Mucosa of descending colon (tissue), 3 donors: ENCODE measurements at regions not wholly inside any gene's neighbourhood (a gene's known extent, or its start where the extent isn't known, plus 50 kb on each side); places are given as distances from the start of the nearest gene placed in this dataset.

Experiments used
- ATAC-seq: fragments of 200-7000 bp; cut with Tn5 transposase; one replicate; pipeline ENCODE4 v1.9.1; 2020; ENCODE audit warnings: mild to moderate bottlenecking, moderate library complexity
- DNase-seq, 3 donors: peaks; one replicate each; pipeline ENCODE4 v3.0.0-alpha.2; 2020
- H3K36me3 ChIP-seq: fragments of 200-600 bp; one replicate; pipeline ENCODE4 v1.8.0; 2021; ENCODE audit warnings: low read depth, mild to moderate bottlenecking
- H3K4me1 ChIP-seq: fragments of 200-600 bp; one replicate; pipeline ENCODE4 v1.8.0; 2021; ENCODE audit warnings: low read depth, mild to moderate bottlenecking
- H3K4me3 ChIP-seq: fragments of 200-600 bp; one replicate; pipeline ENCODE4 v1.8.0; 2021; ENCODE audit warnings: mild to moderate bottlenecking
- H3K9me3 ChIP-seq: fragments of 200-600 bp; one replicate; pipeline ENCODE4 v1.8.0; 2021; ENCODE audit warnings: mild to moderate bottlenecking
- intact Hi-C, 2 donors: fragments of 100-400 bp; cut with DNase I in 1 of 2; cut with micrococcal nuclease in 1 of 2; formaldehyde crosslinking; loops; one replicate each; pipeline versions ENCODE4 v1.11.0 to v1.11.1; 2022; cut with DNase I, micrococcal nuclease
- TF ChIP-seq, protein P1 (sequence below): fragments of 200-600 bp; IDR thresholded peaks from one replicate; pipeline ENCODE4 v1.8.0; 2022; ENCODE audit warnings: antibody characterized with exemption, mild to moderate bottlenecking
- donor health status: DM: no; HTN: no; CAD: no; lungs with moderate emphysema.
- donor health status: DM: no; HTN: no; CAD: no.
- donor health status: DM: no; HTN: yes; CAD: no.

DNA sequence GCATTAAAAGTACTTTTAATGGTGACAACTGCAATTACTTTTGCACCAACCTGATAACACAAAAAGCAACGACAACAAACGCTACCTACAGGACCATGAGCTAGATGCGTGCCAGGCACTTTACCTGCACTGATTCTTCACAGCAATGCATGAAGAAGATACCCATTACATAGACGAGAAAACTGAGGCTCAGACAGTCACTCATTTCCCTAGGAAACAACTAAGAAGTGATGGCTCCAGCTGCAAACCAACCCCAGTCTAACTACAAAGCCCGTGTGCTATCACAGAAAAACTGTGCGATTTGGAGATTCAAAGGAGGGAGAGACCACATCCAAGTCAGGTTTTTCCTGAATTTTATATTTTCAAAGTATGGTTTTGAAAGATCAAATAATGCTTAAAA lies 80.1 kb upstream of the TP53I11 start:
- TF ChIP-seq, protein P1, sequence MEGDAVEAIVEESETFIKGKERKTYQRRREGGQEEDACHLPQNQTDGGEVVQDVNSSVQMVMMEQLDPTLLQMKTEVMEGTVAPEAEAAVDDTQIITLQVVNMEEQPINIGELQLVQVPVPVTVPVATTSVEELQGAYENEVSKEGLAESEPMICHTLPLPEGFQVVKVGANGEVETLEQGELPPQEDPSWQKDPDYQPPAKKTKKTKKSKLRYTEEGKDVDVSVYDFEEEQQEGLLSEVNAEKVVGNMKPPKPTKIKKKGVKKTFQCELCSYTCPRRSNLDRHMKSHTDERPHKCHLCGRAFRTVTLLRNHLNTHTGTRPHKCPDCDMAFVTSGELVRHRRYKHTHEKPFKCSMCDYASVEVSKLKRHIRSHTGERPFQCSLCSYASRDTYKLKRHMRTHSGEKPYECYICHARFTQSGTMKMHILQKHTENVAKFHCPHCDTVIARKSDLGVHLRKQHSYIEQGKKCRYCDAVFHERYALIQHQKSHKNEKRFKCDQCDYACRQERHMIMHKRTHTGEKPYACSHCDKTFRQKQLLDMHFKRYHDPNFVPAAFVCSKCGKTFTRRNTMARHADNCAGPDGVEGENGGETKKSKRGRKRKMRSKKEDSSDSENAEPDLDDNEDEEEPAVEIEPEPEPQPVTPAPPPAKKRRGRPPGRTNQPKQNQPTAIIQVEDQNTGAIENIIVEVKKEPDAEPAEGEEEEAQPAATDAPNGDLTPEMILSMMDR = no peak
- DNase-seq (no peak), ATAC-seq (no peak)
- H3K4me1 ChIP-seq = no peaks in the 10 kb centered on the region
- no peaks in the 10 kb centered on the region for H3K36me3 ChIP-seq
- no peaks in the 10 kb centered on the region for H3K9me3 ChIP-seq
- intact Hi-C loops = no loop called here
- H3K4me3 ChIP-seq = no peak overlapping the region

DNA sequence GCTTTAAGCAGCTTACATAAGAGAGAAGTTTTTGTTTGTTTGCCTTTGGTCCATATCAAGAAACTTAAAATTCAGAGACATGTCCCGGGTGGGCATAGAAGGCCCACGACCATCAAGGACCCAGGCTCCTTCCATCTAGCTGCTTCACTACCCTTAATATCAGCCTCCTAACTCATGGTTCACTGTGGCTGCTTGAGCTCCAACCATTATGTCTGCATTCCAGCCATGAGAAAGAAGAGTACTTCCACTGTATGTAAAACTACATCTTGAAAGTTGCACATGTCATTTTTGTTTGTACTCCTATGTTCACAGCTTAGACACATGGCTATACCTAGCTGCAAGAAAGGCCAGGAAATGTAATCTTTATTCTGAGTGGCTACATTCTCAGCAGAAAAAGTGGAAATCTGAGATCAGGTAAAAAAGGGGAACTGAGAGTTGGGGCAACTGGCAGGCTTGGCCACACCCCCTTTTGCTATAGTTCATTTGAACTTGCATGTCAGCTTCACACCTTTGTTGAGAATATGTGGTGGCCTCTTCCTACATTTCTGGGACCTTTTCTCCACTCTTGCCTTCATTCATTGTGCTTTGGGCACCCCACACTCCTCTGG lies 81.3 kb upstream of the TP53I11 start:
- no peaks in the 10 kb centered on the region for H3K36me3 ChIP-seq
- ATAC-seq (peak; percentile 25), DNase-seq (no peak)
- TF ChIP-seq, protein P1 = no peak
- H3K4me1 ChIP-seq = no peaks in the 10 kb centered on the region
- H3K9me3 ChIP-seq = no peaks in the 10 kb centered on the region
- no peak overlapping the region for H3K4me3 ChIP-seq
- intact Hi-C loops = no loop called here

DNA sequence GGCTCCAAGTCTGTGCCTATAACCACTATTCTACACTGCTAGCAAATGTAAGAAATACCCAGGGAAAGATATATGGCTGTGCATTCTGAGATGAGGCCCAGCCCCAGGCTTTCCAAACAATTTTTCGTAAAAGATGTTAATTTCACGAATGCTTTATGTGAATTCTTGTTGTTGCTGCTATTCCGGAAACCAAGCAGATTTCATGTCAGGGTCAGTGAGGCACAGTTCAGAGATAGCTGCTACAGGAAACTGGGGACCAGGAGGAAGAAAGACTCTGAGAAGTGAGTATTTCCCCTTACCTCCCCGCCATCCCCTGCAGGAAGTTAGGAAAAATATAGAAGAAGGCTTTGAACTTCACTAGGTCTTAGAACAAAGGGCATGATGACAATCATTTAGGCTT lies 84.7 kb upstream of the TP53I11 start:
- DNase-seq = no peak
- intact Hi-C loops = no loop called here
- no peaks in the 10 kb centered on the region for H3K4me1 ChIP-seq
- H3K9me3 ChIP-seq = no peaks in the 10 kb centered on the region
- no peaks in the 10 kb centered on the region for H3K36me3 ChIP-seq
- no peak overlapping the region for H3K4me3 ChIP-seq
- TF ChIP-seq, protein P1 = no peak
- no peak for ATAC-seq

DNA sequence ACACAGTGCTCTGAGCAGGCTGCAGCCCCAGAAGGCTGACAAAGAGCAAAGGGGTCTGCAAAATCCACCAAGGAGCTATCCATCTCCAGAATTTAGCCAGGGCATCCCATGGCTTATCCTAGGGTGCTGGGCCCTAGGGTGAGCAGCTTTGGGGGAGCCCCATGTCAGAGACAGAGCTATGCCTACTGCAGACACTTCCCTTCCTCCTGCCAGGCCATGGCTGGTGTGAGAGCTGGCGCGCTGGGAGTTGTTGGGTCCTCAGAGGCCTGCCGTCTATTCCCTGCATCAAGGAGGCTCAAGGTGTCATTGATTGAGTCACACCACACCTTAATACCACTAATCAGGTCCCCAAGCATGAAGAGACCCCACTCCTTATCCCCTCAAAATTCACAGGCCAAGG lies 85.3 kb upstream of the TP53I11 start:
- no peak overlapping the region for H3K4me3 ChIP-seq
- no peak for DNase-seq
- TF ChIP-seq, protein P1 = no peak
- H3K36me3 ChIP-seq = no peaks in the 10 kb centered on the region
- no peaks in the 10 kb centered on the region for H3K4me1 ChIP-seq
- ATAC-seq = no peak
- intact Hi-C loops = no loop called here
- H3K9me3 ChIP-seq = no peaks in the 10 kb centered on the region

DNA sequence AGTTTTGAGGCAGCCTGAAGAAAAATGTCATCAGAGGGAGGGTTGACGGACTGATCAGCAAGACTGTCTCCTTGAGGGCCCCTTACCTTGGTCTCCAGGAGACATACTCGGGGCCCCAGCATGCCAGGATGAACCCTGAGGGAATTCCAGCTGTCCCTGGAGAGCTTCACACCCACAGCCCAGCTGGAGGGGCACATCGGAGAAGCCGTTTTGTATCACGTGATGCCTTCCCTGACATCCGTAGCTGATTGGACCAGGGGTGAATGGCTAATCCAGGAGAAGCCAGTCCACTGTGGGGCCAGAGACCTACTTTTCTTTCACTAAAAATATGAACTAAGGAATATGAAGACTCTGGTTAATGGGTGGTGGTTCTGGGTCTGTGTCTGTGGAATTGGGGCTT lies 86.0 kb upstream of the TP53I11 start:
- Histone ChIP-seq H3K4me1 (no peaks in the 10 kb centered on the region), H3K36me3 (no peaks in the 10 kb centered on the region), H3K4me3 (no peak overlapping the region), H3K9me3 (no peaks in the 10 kb centered on the region)
- ATAC-seq = no peak
- TF ChIP-seq, protein P1 = no peak
- intact Hi-C loops = no loop called here
- DNase-seq = no peak
